H9 (cell line): ENCODE measurements at regions not wholly inside any gene's neighbourhood (a gene's known extent, or its start where the extent isn't known, plus 50 kb on each side); places are given as distances from the start of the nearest gene placed in this dataset.

Source experiments
- DNase-seq: peaks from one replicate; pipeline ENCODE4 v3.0.0-alpha.2; 2017
- H2AFZ ChIP-seq: one replicate; pipeline ENCODE4 v1.6.1; 2013; ENCODE audit warnings: mild to moderate bottlenecking, low read length, control low read depth, moderate library complexity
- H2AK5ac ChIP-seq: 2 replicates; pipeline ENCODE4 v1.6.1; 2013; ENCODE audit warnings: low read length, control low read depth, mixed read lengths; ENCODE audit not compliant: insufficient read length
- H2BK120ac ChIP-seq: one replicate; pipeline ENCODE4 v1.6.1; 2013; ENCODE audit warnings: low read depth, mild to moderate bottlenecking, low read length, control low read depth, inconsistent platforms; ENCODE audit not compliant: poor library complexity, severe bottlenecking
- H2BK12ac ChIP-seq: 2 replicates; pipeline ENCODE4 v1.6.1; 2013; ENCODE audit warnings: low read length, control low read depth, mixed read lengths, low read depth; ENCODE audit not compliant: insufficient read length
- H2BK15ac ChIP-seq: 2 replicates; pipeline ENCODE4 v1.6.1; 2013; ENCODE audit warnings: low read depth, low read length, control low read depth
- H2BK20ac ChIP-seq: one replicate; pipeline ENCODE4 v1.6.1; 2013; ENCODE audit warnings: low read depth, mild to moderate bottlenecking, low read length, control low read depth, inconsistent platforms; ENCODE audit not compliant: poor library complexity, severe bottlenecking
- H2BK5ac ChIP-seq: 2 replicates; pipeline ENCODE4 v1.6.1; 2013; ENCODE audit warnings: low read length, control low read depth, mixed read lengths; ENCODE audit not compliant: insufficient read length
- H3K14ac ChIP-seq: 2 replicates; pipeline ENCODE4 v1.6.1; 2013; ENCODE audit warnings: low read length, control low read depth; ENCODE audit not compliant: insufficient read depth
- H3K18ac ChIP-seq: 2 replicates; pipeline ENCODE4 v1.6.1; 2013; ENCODE audit warnings: low read depth, mild to moderate bottlenecking, mixed read lengths, low read length, control low read depth; ENCODE audit not compliant: insufficient read length
- H3K23ac ChIP-seq: 2 replicates; pipeline ENCODE4 v1.6.1; 2013; ENCODE audit warnings: low read length, control low read depth, mixed read lengths, low read depth; ENCODE audit not compliant: insufficient read length
- H3K23me2 ChIP-seq: 2 replicates; pipeline ENCODE4 v1.6.1; 2013; ENCODE audit warnings: low read depth, mild to moderate bottlenecking, mixed read lengths, low read length, control low read depth; ENCODE audit not compliant: insufficient read length, poor library complexity, severe bottlenecking
- H3K27ac ChIP-seq: 2 replicates; pipeline ENCODE4 v1.5.1; 2013; ENCODE audit warnings: low read length, control low read depth, mixed read lengths, low read depth; ENCODE audit not compliant: insufficient read length
- H3K27me3 ChIP-seq: 2 replicates; pipeline ENCODE4 v1.6.1; 2013; ENCODE audit warnings: low read length, control low read depth, inconsistent platforms; ENCODE audit not compliant: insufficient read depth
- H3K4ac ChIP-seq: 2 replicates; pipeline ENCODE4 v1.6.1; 2013; ENCODE audit warnings: low read depth, mild to moderate bottlenecking, control low read depth, inconsistent platforms, low read length, moderate library complexity
- H3K4me1 ChIP-seq: 2 replicates; pipeline ENCODE4 v1.6.1; 2013; ENCODE audit warnings: low read length, control low read depth, inconsistent platforms; ENCODE audit not compliant: insufficient read depth
- H3K4me2 ChIP-seq: 2 replicates; pipeline ENCODE4 v1.6.1; 2013; ENCODE audit warnings: low read length, control low read depth, mixed read lengths; ENCODE audit not compliant: insufficient read length, insufficient read depth
- H3K56ac ChIP-seq: 2 replicates; pipeline ENCODE4 v1.6.1; 2013; ENCODE audit warnings: low read depth, mild to moderate bottlenecking, mixed read lengths, low read length, control low read depth; ENCODE audit not compliant: insufficient read length
- H3K79me1 ChIP-seq: 2 replicates; pipeline ENCODE4 v1.6.1; 2013; ENCODE audit warnings: low read depth, mild to moderate bottlenecking, moderate library complexity, low read length, control low read depth, inconsistent platforms; ENCODE audit not compliant: insufficient read depth, poor library complexity, severe bottlenecking
- H3K79me2 ChIP-seq: 2 replicates; pipeline ENCODE4 v1.6.1; 2013; ENCODE audit warnings: low read length, control low read depth, inconsistent platforms; ENCODE audit not compliant: insufficient read depth
- H3K9ac ChIP-seq: 2 replicates; pipeline ENCODE4 v1.6.1; 2013; ENCODE audit warnings: low read length, control low read depth, mixed read lengths; ENCODE audit not compliant: insufficient read length; ENCODE audit errors: extremely low read depth
- H3K9me3 ChIP-seq: one replicate; pipeline ENCODE4 v1.6.1; 2013; ENCODE audit warnings: low read depth, low read length, inconsistent platforms; ENCODE audit not compliant: control insufficient read depth
- H3T11ph ChIP-seq: one replicate; pipeline ENCODE4 v1.6.1; 2013; ENCODE audit warnings: mild to moderate bottlenecking, low read length, control low read depth, inconsistent platforms
- H4K20me1 ChIP-seq: one replicate; pipeline ENCODE4 v1.6.1; 2013; ENCODE audit not compliant: control insufficient read depth, insufficient read length, insufficient read depth
- H4K5ac ChIP-seq: 2 replicates; pipeline ENCODE4 v1.6.1; 2013; ENCODE audit warnings: low read depth, mild to moderate bottlenecking, mixed read lengths, low read length, control low read depth; ENCODE audit not compliant: insufficient read length
- H4K8ac ChIP-seq: replicated peaks from 2 replicates; pipeline ENCODE4 v1.6.1; 2013; ENCODE audit warnings: low read length, control low read depth, mixed read lengths, low read depth; ENCODE audit not compliant: insufficient read length
- H4K91ac ChIP-seq: 2 replicates; pipeline ENCODE4 v1.6.1; 2013; ENCODE audit warnings: low read depth, mild to moderate bottlenecking, moderate library complexity, mixed read lengths, low read length, control low read depth; ENCODE audit not compliant: insufficient read length
- H3K27ac Mint-ChIP-seq, 3 experiments: 2 replicates in 2 of 3; 3 replicates in 1 of 3; pipeline ENCODE4 v1.8.0; 2020 to 2021; ENCODE audit warnings: mixed read lengths in 3 of 3, mild to moderate bottlenecking in 1 of 3, moderate library complexity in 1 of 3
- H3K27me3 Mint-ChIP-seq: 2 replicates; pipeline ENCODE4 v1.8.0; 2021; ENCODE audit warnings: low read depth, mild to moderate bottlenecking, moderate library complexity, mixed read lengths
- H3K36me3 Mint-ChIP-seq, 3 experiments: 2 replicates in 2 of 3; 3 replicates in 1 of 3; pipeline ENCODE4 v1.8.0; 2020 to 2021; ENCODE audit warnings: low read depth in 3 of 3, mixed read lengths in 3 of 3; ENCODE audit not compliant: insufficient read depth in 1 of 3
- H3K4me1 Mint-ChIP-seq, 2 experiments: 2 replicates each; pipeline ENCODE4 v1.8.0; 2020; ENCODE audit warnings: mixed read lengths in 2 of 2
- H3K4me3 Mint-ChIP-seq, 2 experiments: 2 replicates in 1 of 2; 3 replicates in 1 of 2; pipeline ENCODE4 v1.8.0; 2020 to 2021; ENCODE audit warnings: mild to moderate bottlenecking in 2 of 2, mixed read lengths in 2 of 2, moderate library complexity in 1 of 2
- H3K9me3 Mint-ChIP-seq, 2 experiments: 2 replicates in 1 of 2; 3 replicates in 1 of 2; pipeline ENCODE4 v1.8.0; 2020; ENCODE audit warnings: mild to moderate bottlenecking in 2 of 2, mixed read lengths in 2 of 2, moderate library complexity in 1 of 2
- CTCF ChIP-seq: fragments of 200-600 bp; sonication (generic); conservative IDR thresholded peaks from 3 replicates; pipeline ENCODE4 v1.8.0; 2021; ENCODE audit warnings: antibody characterized with exemption, mild to moderate bottlenecking
- WGBS: extraction: QIAGEN DNeasy Blood & Tissue Kit; methylation state at CpG from one replicate; pipeline ENCODE4 v1.1.7; 2013; ENCODE audit warnings: missing lambda C conversion rate, low lambda C conversion rate, mixed read lengths; ENCODE audit not compliant: insufficient read length; ENCODE audit errors: extremely low coverage; 5-methylcytosine and 5-hydroxymethylcytosine counted together

- Histone ChIP-seq H3K79me1 (no peaks in the 10 kb centered on the region), H3K9me3 (no peaks in the 10 kb centered on the region), H2BK20ac (no peak overlapping the region), H3K23ac (no peak overlapping the region), H4K8ac (no peak overlapping the region), H2BK120ac (no peak overlapping the region), H2AFZ (no peak overlapping the region), H4K20me1 (no peaks in the 10 kb centered on the region), H3K27ac (no peak overlapping the region), H3T11ph (no peak overlapping the region), H3K79me2 (no peaks in the 10 kb centered on the region), H2AK5ac (no peak overlapping the region), H3K14ac (no peak overlapping the region), H2BK12ac (no peak overlapping the region), H3K4ac (no peak overlapping the region), H3K9ac (no peak overlapping the region), H3K4me2 (no peak overlapping the region), H2BK15ac (no peak overlapping the region), H4K5ac (no peak overlapping the region), H3K56ac (no peak overlapping the region), H4K91ac (no peak overlapping the region), H3K4me1 (no peaks in the 10 kb centered on the region), H3K27me3 (no peaks in the 10 kb centered on the region), H3K23me2 (no peaks in the 10 kb centered on the region), H3K18ac (no peak overlapping the region), H2BK5ac (no peak overlapping the region)
- no CpG with 5 or more reads among the region's 8 CpGs for WGBS
- Mint-ChIP-seq H3K4me3 (no peak overlapping the region), H3K4me1 (no peaks in the 10 kb centered on the region), H3K9me3 (peaks cover 3 to 17% of the 10 kb centered on the region in 2 experiments), H3K36me3 (no peaks in the 10 kb centered on the region; a peak in 1 of 7 replicates), H3K27me3 (peaks cover 17% of the 10 kb centered on the region), H3K27ac (no peak overlapping the region)
- TF ChIP-seq CTCF: no peak
- DNase-seq: no peak
Observed at GRCh38 chr2:238742664-238743063, 105.2 kb upstream of the TWIST2 start.
